GM06990 (cell line): ENCODE measurements at regions not wholly inside any gene's neighbourhood (a gene's known extent, or its start where the extent isn't known, plus 50 kb on each side); places are given as distances from the start of the nearest gene placed in this dataset.

Experiments used
- DNase-seq: peaks from one replicate; pipeline ENCODE4 v3.0.0-alpha.2; 2011; ENCODE audit not compliant: insufficient read length; ENCODE audit errors: extremely low read depth
- H3K27me3 ChIP-seq: replicated peaks from 2 replicates; pipeline ENCODE4 v1.6.0; 2011; ENCODE audit warnings: low read length; ENCODE audit not compliant: control insufficient read depth, insufficient read depth
- H3K36me3 ChIP-seq: 2 replicates; pipeline ENCODE4 v1.5.1; 2011; ENCODE audit warnings: low read length; ENCODE audit not compliant: control insufficient read depth, insufficient read depth
- H3K4me3 ChIP-seq: replicated peaks from 2 replicates; pipeline ENCODE4 v1.5.1; 2011; ENCODE audit warnings: low read depth, mild to moderate bottlenecking, control low read depth, low read length
- CTCF ChIP-seq: IDR thresholded peaks from 2 replicates; pipeline ENCODE4 v1.5.1; 2011; ENCODE audit warnings: low read length, control low read depth, mild to moderate bottlenecking, inconsistent platforms; ENCODE audit not compliant: insufficient read depth, poor library complexity, severe bottlenecking

GRCh38 chr3:46098319-46098761 lies 71.1 kb upstream of the XCR1 start:
- TF ChIP-seq CTCF, result no peak
- peak; percentile 64 for DNase-seq
- Histone ChIP-seq H3K36me3 (no peaks in the 10 kb centered on the region), H3K27me3 (no peaks in the 10 kb centered on the region), H3K4me3 (no peak overlapping the region)

- no peak overlapping the region for H3K4me3 ChIP-seq
- no peak for TF ChIP-seq CTCF
- H3K27me3 ChIP-seq, result no peaks in the 10 kb centered on the region
- DNase-seq, result no peak
- H3K36me3 ChIP-seq, result no peaks in the 10 kb centered on the region
These were observed 70.5 kb upstream of the XCR1 start for GRCh38 chr3:46097691-46098241.

- no peaks in the 10 kb centered on the region for H3K36me3 ChIP-seq
- no peak for TF ChIP-seq CTCF
- DNase-seq, result no peak
- no peak overlapping the region for H3K4me3 ChIP-seq
- no peaks in the 10 kb centered on the region for H3K27me3 ChIP-seq
These were observed 69.5 kb upstream of the XCR1 start for GRCh38 chr3:46096781-46097180.

- no peak overlapping the region for H3K4me3 ChIP-seq
- DNase-seq, result no peak
- H3K36me3 ChIP-seq, result no peaks in the 10 kb centered on the region
- no peak for TF ChIP-seq CTCF
- H3K27me3 ChIP-seq, result no peaks in the 10 kb centered on the region
These were observed 69.1 kb upstream of the XCR1 start for GRCh38 chr3:46096336-46096735.

GRCh38 chr3:46095307-46095706 lies 68.0 kb upstream of the XCR1 start:
- DNase-seq, result peak; percentile 84
- H3K27me3 ChIP-seq, result no peaks in the 10 kb centered on the region
- no peak overlapping the region for H3K4me3 ChIP-seq
- no peaks in the 10 kb centered on the region for H3K36me3 ChIP-seq
- no peak for TF ChIP-seq CTCF

GRCh38 chr3:46094506-46094905 lies 67.2 kb upstream of the XCR1 start:
- no peak for TF ChIP-seq CTCF
- no peak for DNase-seq
- no peaks in the 10 kb centered on the region for H3K27me3 ChIP-seq
- H3K36me3 ChIP-seq, result no peaks in the 10 kb centered on the region
- no peak overlapping the region for H3K4me3 ChIP-seq
